H9 (cell line): ENCODE measurements at regions not wholly inside any gene's neighbourhood (a gene's known extent, or its start where the extent isn't known, plus 50 kb on each side); places are given as distances from the start of the nearest gene placed in this dataset.

Experiments
- DNase-seq: peaks from one replicate; pipeline ENCODE4 v3.0.0-alpha.2; 2017
- H2AFZ ChIP-seq: one replicate; pipeline ENCODE4 v1.6.1; 2013; ENCODE audit warnings: mild to moderate bottlenecking, low read length, control low read depth, moderate library complexity
- H2AK5ac ChIP-seq: 2 replicates; pipeline ENCODE4 v1.6.1; 2013; ENCODE audit warnings: low read length, control low read depth, mixed read lengths; ENCODE audit not compliant: insufficient read length
- H2BK120ac ChIP-seq: one replicate; pipeline ENCODE4 v1.6.1; 2013; ENCODE audit warnings: low read depth, mild to moderate bottlenecking, low read length, control low read depth, inconsistent platforms; ENCODE audit not compliant: poor library complexity, severe bottlenecking
- H2BK12ac ChIP-seq: 2 replicates; pipeline ENCODE4 v1.6.1; 2013; ENCODE audit warnings: low read length, control low read depth, mixed read lengths, low read depth; ENCODE audit not compliant: insufficient read length
- H2BK15ac ChIP-seq: 2 replicates; pipeline ENCODE4 v1.6.1; 2013; ENCODE audit warnings: low read depth, low read length, control low read depth
- H2BK20ac ChIP-seq: one replicate; pipeline ENCODE4 v1.6.1; 2013; ENCODE audit warnings: low read depth, mild to moderate bottlenecking, low read length, control low read depth, inconsistent platforms; ENCODE audit not compliant: poor library complexity, severe bottlenecking
- H2BK5ac ChIP-seq: 2 replicates; pipeline ENCODE4 v1.6.1; 2013; ENCODE audit warnings: low read length, control low read depth, mixed read lengths; ENCODE audit not compliant: insufficient read length
- H3K14ac ChIP-seq: 2 replicates; pipeline ENCODE4 v1.6.1; 2013; ENCODE audit warnings: low read length, control low read depth; ENCODE audit not compliant: insufficient read depth
- H3K18ac ChIP-seq: 2 replicates; pipeline ENCODE4 v1.6.1; 2013; ENCODE audit warnings: low read depth, mild to moderate bottlenecking, mixed read lengths, low read length, control low read depth; ENCODE audit not compliant: insufficient read length
- H3K23ac ChIP-seq: 2 replicates; pipeline ENCODE4 v1.6.1; 2013; ENCODE audit warnings: low read length, control low read depth, mixed read lengths, low read depth; ENCODE audit not compliant: insufficient read length
- H3K23me2 ChIP-seq: 2 replicates; pipeline ENCODE4 v1.6.1; 2013; ENCODE audit warnings: low read depth, mild to moderate bottlenecking, mixed read lengths, low read length, control low read depth; ENCODE audit not compliant: insufficient read length, poor library complexity, severe bottlenecking
- H3K27ac ChIP-seq: 2 replicates; pipeline ENCODE4 v1.5.1; 2013; ENCODE audit warnings: low read length, control low read depth, mixed read lengths, low read depth; ENCODE audit not compliant: insufficient read length
- H3K27me3 ChIP-seq: 2 replicates; pipeline ENCODE4 v1.6.1; 2013; ENCODE audit warnings: low read length, control low read depth, inconsistent platforms; ENCODE audit not compliant: insufficient read depth
- H3K4ac ChIP-seq: 2 replicates; pipeline ENCODE4 v1.6.1; 2013; ENCODE audit warnings: low read depth, mild to moderate bottlenecking, control low read depth, inconsistent platforms, low read length, moderate library complexity
- H3K4me1 ChIP-seq: 2 replicates; pipeline ENCODE4 v1.6.1; 2013; ENCODE audit warnings: low read length, control low read depth, inconsistent platforms; ENCODE audit not compliant: insufficient read depth
- H3K4me2 ChIP-seq: 2 replicates; pipeline ENCODE4 v1.6.1; 2013; ENCODE audit warnings: low read length, control low read depth, mixed read lengths; ENCODE audit not compliant: insufficient read length, insufficient read depth
- H3K56ac ChIP-seq: 2 replicates; pipeline ENCODE4 v1.6.1; 2013; ENCODE audit warnings: low read depth, mild to moderate bottlenecking, mixed read lengths, low read length, control low read depth; ENCODE audit not compliant: insufficient read length
- H3K79me1 ChIP-seq: 2 replicates; pipeline ENCODE4 v1.6.1; 2013; ENCODE audit warnings: low read depth, mild to moderate bottlenecking, moderate library complexity, low read length, control low read depth, inconsistent platforms; ENCODE audit not compliant: insufficient read depth, poor library complexity, severe bottlenecking
- H3K79me2 ChIP-seq: 2 replicates; pipeline ENCODE4 v1.6.1; 2013; ENCODE audit warnings: low read length, control low read depth, inconsistent platforms; ENCODE audit not compliant: insufficient read depth
- H3K9ac ChIP-seq: 2 replicates; pipeline ENCODE4 v1.6.1; 2013; ENCODE audit warnings: low read length, control low read depth, mixed read lengths; ENCODE audit not compliant: insufficient read length; ENCODE audit errors: extremely low read depth
- H3K9me3 ChIP-seq: one replicate; pipeline ENCODE4 v1.6.1; 2013; ENCODE audit warnings: low read depth, low read length, inconsistent platforms; ENCODE audit not compliant: control insufficient read depth
- H3T11ph ChIP-seq: one replicate; pipeline ENCODE4 v1.6.1; 2013; ENCODE audit warnings: mild to moderate bottlenecking, low read length, control low read depth, inconsistent platforms
- H4K20me1 ChIP-seq: one replicate; pipeline ENCODE4 v1.6.1; 2013; ENCODE audit not compliant: control insufficient read depth, insufficient read length, insufficient read depth
- H4K5ac ChIP-seq: 2 replicates; pipeline ENCODE4 v1.6.1; 2013; ENCODE audit warnings: low read depth, mild to moderate bottlenecking, mixed read lengths, low read length, control low read depth; ENCODE audit not compliant: insufficient read length
- H4K8ac ChIP-seq: replicated peaks from 2 replicates; pipeline ENCODE4 v1.6.1; 2013; ENCODE audit warnings: low read length, control low read depth, mixed read lengths, low read depth; ENCODE audit not compliant: insufficient read length
- H4K91ac ChIP-seq: 2 replicates; pipeline ENCODE4 v1.6.1; 2013; ENCODE audit warnings: low read depth, mild to moderate bottlenecking, moderate library complexity, mixed read lengths, low read length, control low read depth; ENCODE audit not compliant: insufficient read length
- H3K27ac Mint-ChIP-seq, 3 experiments: 2 replicates in 2 of 3; 3 replicates in 1 of 3; pipeline ENCODE4 v1.8.0; 2020 to 2021; ENCODE audit warnings: mixed read lengths in 3 of 3, mild to moderate bottlenecking in 1 of 3, moderate library complexity in 1 of 3
- H3K27me3 Mint-ChIP-seq: 2 replicates; pipeline ENCODE4 v1.8.0; 2021; ENCODE audit warnings: low read depth, mild to moderate bottlenecking, moderate library complexity, mixed read lengths
- H3K36me3 Mint-ChIP-seq, 3 experiments: 2 replicates in 2 of 3; 3 replicates in 1 of 3; pipeline ENCODE4 v1.8.0; 2020 to 2021; ENCODE audit warnings: low read depth in 3 of 3, mixed read lengths in 3 of 3; ENCODE audit not compliant: insufficient read depth in 1 of 3
- H3K4me1 Mint-ChIP-seq, 2 experiments: 2 replicates each; pipeline ENCODE4 v1.8.0; 2020; ENCODE audit warnings: mixed read lengths in 2 of 2
- H3K4me3 Mint-ChIP-seq, 2 experiments: 2 replicates in 1 of 2; 3 replicates in 1 of 2; pipeline ENCODE4 v1.8.0; 2020 to 2021; ENCODE audit warnings: mild to moderate bottlenecking in 2 of 2, mixed read lengths in 2 of 2, moderate library complexity in 1 of 2
- H3K9me3 Mint-ChIP-seq, 2 experiments: 2 replicates in 1 of 2; 3 replicates in 1 of 2; pipeline ENCODE4 v1.8.0; 2020; ENCODE audit warnings: mild to moderate bottlenecking in 2 of 2, mixed read lengths in 2 of 2, moderate library complexity in 1 of 2
- WGBS: extraction: QIAGEN DNeasy Blood & Tissue Kit; methylation state at CpG from one replicate; pipeline ENCODE4 v1.1.7; 2013; ENCODE audit warnings: missing lambda C conversion rate, low lambda C conversion rate, mixed read lengths; ENCODE audit not compliant: insufficient read length; ENCODE audit errors: extremely low coverage; 5-methylcytosine and 5-hydroxymethylcytosine counted together
- TF ChIP-seq, protein P1 (sequence below): fragments of 200-600 bp; sonication (generic); conservative IDR thresholded peaks from 3 replicates; pipeline ENCODE4 v1.8.0; 2021; ENCODE audit warnings: antibody characterized with exemption, mild to moderate bottlenecking

DNA sequence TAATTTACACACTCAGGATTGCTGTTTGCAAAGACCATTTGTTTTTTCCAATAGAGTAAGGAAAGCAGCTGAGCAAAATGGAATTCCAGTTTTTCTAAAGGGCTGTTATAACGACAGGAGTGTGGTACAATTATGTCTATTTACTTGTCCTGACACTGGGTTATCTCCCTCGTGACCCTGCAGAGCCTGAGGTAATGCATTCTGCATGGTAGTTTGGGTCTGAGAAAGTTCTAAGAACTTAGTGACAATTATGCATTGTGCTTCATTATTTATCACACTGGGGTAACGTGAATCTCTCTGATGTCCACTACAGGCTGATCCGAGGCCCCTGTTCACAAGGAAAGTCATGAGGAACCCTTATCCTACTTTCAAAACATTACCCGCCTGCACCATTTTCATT, 50.7 kb upstream of the EDNRB start:
- Histone ChIP-seq H2BK120ac (no peak overlapping the region), H3K23me2 (no peaks in the 10 kb centered on the region), H3K27ac (no peak overlapping the region), H3K4me1 (no peaks in the 10 kb centered on the region), H3T11ph (no peak overlapping the region), H3K4ac (no peak overlapping the region), H3K18ac (no peak overlapping the region), H4K8ac (no peak overlapping the region), H2BK15ac (no peak overlapping the region), H2BK20ac (no peak overlapping the region), H3K23ac (no peak overlapping the region), H3K79me2 (no peaks in the 10 kb centered on the region), H4K20me1 (no peaks in the 10 kb centered on the region), H2BK5ac (no peak overlapping the region), H3K14ac (no peak overlapping the region), H4K91ac (no peak overlapping the region), H4K5ac (no peak overlapping the region), H3K27me3 (no peaks in the 10 kb centered on the region), H3K4me2 (no peak overlapping the region), H3K9ac (no peak overlapping the region), H2AFZ (no peak overlapping the region), H3K9me3 (no peaks in the 10 kb centered on the region), H2BK12ac (no peak overlapping the region), H2AK5ac (no peak overlapping the region), H3K79me1 (no peaks in the 10 kb centered on the region), H3K56ac (no peak overlapping the region)
- peaks cover 9 to 25% of the 10 kb centered on the region in 2 experiments for H3K9me3 Mint-ChIP-seq
- WGBS: no CpG with 5 or more reads among the region's 5 CpGs
- H3K4me1 Mint-ChIP-seq: no peaks in the 10 kb centered on the region
- DNase-seq: no peak
- H3K27me3 Mint-ChIP-seq: no peaks in the 10 kb centered on the region
- TF ChIP-seq, protein P1, sequence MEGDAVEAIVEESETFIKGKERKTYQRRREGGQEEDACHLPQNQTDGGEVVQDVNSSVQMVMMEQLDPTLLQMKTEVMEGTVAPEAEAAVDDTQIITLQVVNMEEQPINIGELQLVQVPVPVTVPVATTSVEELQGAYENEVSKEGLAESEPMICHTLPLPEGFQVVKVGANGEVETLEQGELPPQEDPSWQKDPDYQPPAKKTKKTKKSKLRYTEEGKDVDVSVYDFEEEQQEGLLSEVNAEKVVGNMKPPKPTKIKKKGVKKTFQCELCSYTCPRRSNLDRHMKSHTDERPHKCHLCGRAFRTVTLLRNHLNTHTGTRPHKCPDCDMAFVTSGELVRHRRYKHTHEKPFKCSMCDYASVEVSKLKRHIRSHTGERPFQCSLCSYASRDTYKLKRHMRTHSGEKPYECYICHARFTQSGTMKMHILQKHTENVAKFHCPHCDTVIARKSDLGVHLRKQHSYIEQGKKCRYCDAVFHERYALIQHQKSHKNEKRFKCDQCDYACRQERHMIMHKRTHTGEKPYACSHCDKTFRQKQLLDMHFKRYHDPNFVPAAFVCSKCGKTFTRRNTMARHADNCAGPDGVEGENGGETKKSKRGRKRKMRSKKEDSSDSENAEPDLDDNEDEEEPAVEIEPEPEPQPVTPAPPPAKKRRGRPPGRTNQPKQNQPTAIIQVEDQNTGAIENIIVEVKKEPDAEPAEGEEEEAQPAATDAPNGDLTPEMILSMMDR: no peak
- H3K36me3 Mint-ChIP-seq: peaks cover 7 to 15% (median 10%) of the 10 kb centered on the region in 3 experiments
- H3K4me3 Mint-ChIP-seq: no peak overlapping the region
- H3K27ac Mint-ChIP-seq: no peak overlapping the region
